ENCODE measurements at regions not wholly inside any gene's neighbourhood (a gene's known extent, or its start where the extent isn't known, plus 50 kb on each side); places are given as distances from the start of the nearest gene placed in this dataset.

GRCh38 chr7:20510573-20510900 is 104.9 kb upstream of the ABCB5 start:
- Histone ChIP-seq H3K4me3 (ENCODE audit: extremely low read depth in 1 of 4, insufficient read depth in 2 of 4, low read depth in 3 of 4, low read length in 4 of 4) (no peak overlapping the region), H3K9ac (replicated peaks in 1 of 4; ENCODE audit: extremely low read depth in 1 of 4, low read depth in 3 of 4, low read length in 3 of 4) (no peak overlapping the region), H3K14ac (ENCODE audit: insufficient read length) (no peak overlapping the region), H3K23me2 (ENCODE audit: low read depth, low read length) (no peaks in the 10 kb centered on the region), H3K18ac (ENCODE audit: extremely low read depth, low read length) (no peak overlapping the region), H3K27me3 (replicated peaks in 1 of 4; ENCODE audit: control insufficient read depth in 3 of 4, extremely low read depth in 1 of 4, insufficient read depth in 3 of 4, low read length in 3 of 4) (peaks cover 0 to 1% (median 0%) of the 10 kb centered on the region in 4 experiments; a peak in 1 of 7 replicates), H2BK120ac (replicated peaks; ENCODE audit: low read depth, low read length) (no peak overlapping the region), H2BK5ac (ENCODE audit: low read depth, low read length) (no peak overlapping the region), H3K23ac (ENCODE audit: insufficient read length) (no peak overlapping the region), H2BK12ac (ENCODE audit: low read depth, low read length) (no peak overlapping the region), H2AFZ (ENCODE audit: low read length) (no peak overlapping the region), H3K79me2 (ENCODE audit: control insufficient read depth in 1 of 2, insufficient read depth in 2 of 2, low read length in 2 of 2) (no peaks in the 10 kb centered on the region), H3K9me3 (ENCODE audit: insufficient read depth in 2 of 2, low read depth in 1 of 2, low read length in 1 of 2) (no peaks in the 10 kb centered on the region), H3K79me1 (ENCODE audit: low read depth, low read length) (no peaks in the 10 kb centered on the region), H2BK20ac (ENCODE audit: low read length) (no peak overlapping the region), H3K4me1 (replicated peaks in 1 of 4; ENCODE audit: control insufficient read depth in 3 of 4, insufficient read depth in 4 of 4, low read length in 3 of 4) (no peaks in the 10 kb centered on the region), H4K20me1 (replicated peaks in 1 of 2; ENCODE audit: control insufficient read depth in 1 of 2, insufficient read depth in 2 of 2, low read length in 2 of 2) (no peaks in the 10 kb centered on the region), H2AK5ac (ENCODE audit: low read depth, low read length) (no peak overlapping the region), H3K36me3 (ENCODE audit: control insufficient read depth in 2 of 4, insufficient read depth in 4 of 4, low read length in 3 of 4) (no peaks in the 10 kb centered on the region), H3K56ac (replicated peaks; ENCODE audit: insufficient read length, low read depth, low read length) (no peak overlapping the region), H3K4me2 (ENCODE audit: insufficient read depth in 1 of 2, low read depth in 2 of 2, low read length in 2 of 2) (no peak overlapping the region), H3K27ac (ENCODE audit: low read depth, low read length) (no peak overlapping the region), H4K5ac (ENCODE audit: insufficient read length, low read depth, low read length) (no peak overlapping the region), H2BK15ac (ENCODE audit: low read length) (no peak overlapping the region), H3K4ac (replicated peaks; ENCODE audit: insufficient read length, low read depth, low read length) (no peak overlapping the region), H4K91ac (replicated peaks; ENCODE audit: insufficient read length, low read length) (no peak overlapping the region), H4K8ac (ENCODE audit: extremely low read depth, insufficient read depth, low read length) (no peak overlapping the region)
- POLR2A ChIA-PET (ENCODE audit: partially characterized antibody) = no interaction called here
- CTCF ChIA-PET (ENCODE audit: partially characterized antibody) = interaction anchor here (0.8 to 2.3 kb wide), 3 partner anchors 10 to 141 kb away, joined by 3 to 8 read pairs (median 3); no protein-coding TSS in a partner anchor
- FAIRE-seq (no peak), DNase-seq (ENCODE audit: low read depth in 1 of 2, low spot score in 2 of 2) (no peak)
- no peak for TF ChIP-seq YY1 (IDR thresholded peaks at IDR 0.05; ENCODE audit: low read depth, low read length)
- no peak for TF ChIP-seq HDAC6 (IDR thresholded peaks at IDR 0.05; ENCODE audit: low read depth, low read length)
- no peak for TF ChIP-seq CREB1 (IDR thresholded peaks at IDR 0.05)
- WGBS, 2 experiments (ENCODE audit: extremely low coverage in 1 of 2, insufficient coverage in 1 of 2, insufficient read length in 1 of 2, insufficient replicate concordance in 2 of 2, low coverage in 1 of 2, low lambda C conversion rate in 2 of 2, missing lambda C conversion rate in 1 of 2) = 90% methylated on average over 3 of the region's 3 CpGs; no CpG with 5 or more reads in 1 of the 2 experiments

Data from H1 (cell line).